ENCODE measurements at regions not wholly inside any gene's neighbourhood (a gene's known extent, or its start where the extent isn't known, plus 50 kb on each side); places are given as distances from the start of the nearest gene placed in this dataset.

DNA sequence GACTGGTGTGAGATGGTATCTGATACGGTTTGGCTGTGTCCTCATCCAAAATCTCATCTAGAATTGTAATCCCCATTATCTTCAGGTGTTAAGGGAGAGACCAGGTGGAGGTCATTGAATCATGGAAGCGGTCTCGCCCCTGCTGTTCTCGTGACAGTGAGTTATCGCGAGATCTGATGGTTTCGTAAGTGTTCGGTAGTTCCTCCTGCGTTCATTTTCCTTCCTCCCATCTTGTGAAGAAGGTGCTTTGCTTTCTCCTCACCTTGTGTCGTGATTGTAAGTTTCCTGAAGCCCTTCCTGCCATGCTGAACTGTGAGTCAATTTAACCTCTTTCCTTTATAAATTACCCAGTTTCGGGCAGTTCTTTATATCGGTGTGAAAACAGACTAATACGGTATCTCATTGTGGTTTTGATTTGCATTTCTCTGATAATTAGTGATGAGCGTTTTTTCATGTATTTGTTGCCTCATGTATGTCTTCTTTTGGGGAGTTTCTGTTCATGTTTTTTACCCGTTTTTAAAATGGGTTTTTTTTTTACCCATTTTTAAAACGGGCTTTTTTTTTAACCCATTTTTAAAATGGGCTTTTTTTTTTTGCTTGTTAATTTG lies 102.8 kb upstream of the SLC10A2 start:
- Histone ChIP-seq H3K36me3 (ENCODE audit: insufficient read depth, low read length) (no peaks in the 10 kb centered on the region), H3K9ac (ENCODE audit: low read depth, low read length) (no peak overlapping the region), H3K27me3 (ENCODE audit: control insufficient read depth, insufficient read depth, low read length) (no peaks in the 10 kb centered on the region), H3K9me3 (replicated peaks; ENCODE audit: low read length) (no peaks in the 10 kb centered on the region), H3K4me1 (ENCODE audit: control insufficient read depth, insufficient read depth, low read length) (no peaks in the 10 kb centered on the region), H3K4me3 (ENCODE audit: low read length) (no peak overlapping the region), H3K4me2 (ENCODE audit: low read length) (no peak overlapping the region)

DNA sequence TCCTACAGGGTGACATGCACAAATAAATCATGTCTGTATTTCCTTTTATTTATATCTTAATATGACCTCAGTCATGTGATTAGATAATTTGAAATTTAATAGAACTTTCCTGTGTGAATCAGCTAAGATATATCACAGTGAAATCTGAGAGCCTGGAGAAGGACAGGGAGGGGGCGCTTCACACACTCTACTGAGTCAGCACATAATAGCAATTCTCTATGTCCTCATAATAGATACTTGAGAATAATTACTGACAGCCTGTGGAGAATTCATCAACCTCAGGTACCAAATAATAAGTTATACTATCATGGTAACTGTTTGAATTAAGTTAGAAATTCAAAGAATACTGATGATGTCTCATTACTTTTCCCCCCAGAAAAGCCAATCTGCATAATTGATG lies 98.0 kb upstream of the SLC10A2 start:
- no peaks in the 10 kb centered on the region for H3K9me3 ChIP-seq (replicated peaks; ENCODE audit: low read length)
- no peaks in the 10 kb centered on the region for H3K27me3 ChIP-seq (ENCODE audit: control insufficient read depth, insufficient read depth, low read length)
- no peaks in the 10 kb centered on the region for H3K36me3 ChIP-seq (ENCODE audit: insufficient read depth, low read length)
- H3K9ac ChIP-seq (ENCODE audit: low read depth, low read length), result no peak overlapping the region
- no peaks in the 10 kb centered on the region for H3K4me1 ChIP-seq (ENCODE audit: control insufficient read depth, insufficient read depth, low read length)
- H3K4me2 ChIP-seq (ENCODE audit: low read length), result no peak overlapping the region
- no peak overlapping the region for H3K4me3 ChIP-seq (ENCODE audit: low read length)

DNA sequence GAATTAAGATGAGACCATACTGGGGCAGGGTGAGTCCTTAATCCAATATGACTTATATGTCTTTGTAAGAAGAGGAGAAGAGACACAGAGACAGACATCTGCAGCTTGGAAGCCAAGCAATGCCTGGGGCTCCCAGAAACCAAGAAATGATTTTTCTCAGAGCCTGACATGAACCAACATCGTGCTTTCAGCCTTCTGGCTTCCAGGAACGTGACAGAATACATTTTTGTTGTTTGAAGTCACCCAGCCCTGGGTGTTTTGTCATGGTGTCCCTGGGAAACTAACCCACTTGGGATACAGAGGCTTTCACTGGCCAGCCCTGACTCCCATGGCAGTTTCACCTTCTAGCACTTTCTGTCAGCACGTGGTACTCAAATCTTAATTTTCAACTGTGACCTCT lies 95.3 kb upstream of the SLC10A2 start:
- Histone ChIP-seq H3K36me3 (ENCODE audit: insufficient read depth, low read length) (no peaks in the 10 kb centered on the region), H3K4me1 (ENCODE audit: control insufficient read depth, insufficient read depth, low read length) (no peaks in the 10 kb centered on the region), H3K9ac (ENCODE audit: low read depth, low read length) (no peak overlapping the region), H3K9me3 (replicated peaks; ENCODE audit: low read length) (no peaks in the 10 kb centered on the region), H3K4me3 (ENCODE audit: low read length) (no peak overlapping the region), H3K4me2 (ENCODE audit: low read length) (no peak overlapping the region), H3K27me3 (ENCODE audit: control insufficient read depth, insufficient read depth, low read length) (no peaks in the 10 kb centered on the region)

DNA sequence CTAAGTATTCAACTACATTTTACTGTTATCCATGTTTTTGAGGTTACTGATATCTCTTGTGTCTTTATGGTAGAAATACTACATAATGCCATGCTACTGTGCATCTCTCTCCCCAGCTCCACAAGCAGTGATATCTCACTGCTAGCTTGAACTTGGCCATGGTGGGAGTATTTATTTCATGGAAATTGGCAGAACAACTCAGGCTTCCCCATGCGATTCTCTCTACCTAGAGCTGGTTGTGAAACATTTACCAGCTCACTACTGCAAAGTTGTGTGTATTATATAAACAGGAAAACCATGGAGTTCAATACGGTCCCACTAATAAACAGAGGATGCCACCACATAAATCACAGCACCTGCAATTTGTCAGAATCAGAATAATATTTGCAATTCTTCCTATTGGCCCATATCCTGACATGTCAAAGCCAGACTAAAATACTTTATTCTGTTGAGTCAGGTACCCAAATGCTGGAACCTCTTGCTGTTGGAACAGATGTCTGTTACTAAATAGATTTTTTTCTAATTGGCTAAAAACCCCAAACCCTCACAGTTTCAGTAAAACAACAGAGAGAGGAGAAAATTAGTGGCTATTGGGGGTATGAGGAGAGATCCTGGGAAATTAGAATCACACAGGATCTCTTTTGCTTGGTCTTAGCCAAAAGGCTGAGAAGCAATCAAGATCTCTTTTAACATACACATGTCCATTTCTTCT lies 91.4 kb upstream of the SLC10A2 start:
- no peaks in the 10 kb centered on the region for H3K27me3 ChIP-seq (ENCODE audit: control insufficient read depth, insufficient read depth, low read length)

DNA sequence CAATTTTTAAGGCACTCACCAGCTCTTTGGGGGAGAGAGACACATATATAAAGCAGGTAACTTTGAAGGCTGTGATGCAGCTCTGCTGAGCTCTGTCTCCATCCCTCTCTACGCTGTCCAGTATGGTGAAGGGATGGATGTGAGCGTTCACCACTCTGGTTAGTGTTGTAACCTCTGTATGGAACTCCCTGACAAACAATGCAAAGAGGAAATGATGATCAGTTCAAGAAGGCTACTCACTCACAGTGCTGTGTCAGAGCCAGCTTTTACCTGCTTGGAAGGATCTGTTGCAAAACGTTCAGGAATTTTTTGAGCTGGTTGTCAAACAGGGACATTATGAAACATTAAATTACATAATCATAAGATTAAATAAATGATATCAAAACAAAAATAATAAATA lies 90.8 kb upstream of the SLC10A2 start:
- Histone ChIP-seq H3K4me3 (ENCODE audit: low read length) (no peak overlapping the region), H3K27me3 (ENCODE audit: control insufficient read depth, insufficient read depth, low read length) (no peaks in the 10 kb centered on the region), H3K9ac (ENCODE audit: low read depth, low read length) (no peak overlapping the region), H3K4me2 (ENCODE audit: low read length) (no peak overlapping the region), H3K4me1 (ENCODE audit: control insufficient read depth, insufficient read depth, low read length) (no peaks in the 10 kb centered on the region), H3K9me3 (replicated peaks; ENCODE audit: low read length) (no peaks in the 10 kb centered on the region), H3K36me3 (ENCODE audit: insufficient read depth, low read length) (no peaks in the 10 kb centered on the region)

More for the DNA sequence above, 91.4 kb upstream of the SLC10A2 start:
- Histone ChIP-seq H3K9me3 (replicated peaks; ENCODE audit: low read length) (no peaks in the 10 kb centered on the region), H3K4me3 (ENCODE audit: low read length) (no peak overlapping the region), H3K9ac (ENCODE audit: low read depth, low read length) (no peak overlapping the region), H3K36me3 (ENCODE audit: insufficient read depth, low read length) (no peaks in the 10 kb centered on the region), H3K4me1 (ENCODE audit: control insufficient read depth, insufficient read depth, low read length) (no peaks in the 10 kb centered on the region), H3K4me2 (ENCODE audit: low read length) (no peak overlapping the region)

DNA sequence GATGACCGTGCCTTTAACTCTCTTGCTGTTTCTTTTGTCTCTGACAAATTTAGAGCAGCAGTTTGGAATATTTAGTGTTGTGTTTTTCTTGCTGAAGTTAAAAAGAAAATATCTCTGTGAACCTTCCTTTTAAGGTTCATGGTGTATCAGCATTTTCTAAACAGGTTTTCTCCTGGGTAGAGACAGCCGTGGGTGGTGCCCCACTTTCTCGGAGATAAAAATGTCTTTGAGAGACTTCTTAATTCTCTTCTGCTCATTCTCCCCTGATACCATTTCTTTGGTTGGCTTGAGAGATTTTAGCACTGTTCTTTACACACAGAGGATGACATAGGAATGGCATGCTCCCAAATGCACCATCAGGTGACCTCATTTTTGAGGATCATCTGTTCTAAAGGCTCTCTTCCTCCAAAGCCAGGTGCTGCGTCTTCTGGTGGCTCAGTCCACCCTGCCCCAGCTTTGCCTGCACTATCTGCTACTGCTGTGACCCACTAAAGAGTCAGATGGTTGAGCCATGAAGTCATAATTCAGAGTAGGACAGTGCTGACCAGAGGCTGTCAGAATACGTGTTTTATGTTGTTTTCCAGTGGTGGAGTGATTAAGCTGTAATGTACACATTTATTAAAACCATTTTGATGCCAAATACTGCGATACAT lies 90.3 kb upstream of the SLC10A2 start:
- Histone ChIP-seq H3K4me2 (ENCODE audit: low read length) (no peak overlapping the region), H3K27me3 (ENCODE audit: control insufficient read depth, insufficient read depth, low read length) (no peaks in the 10 kb centered on the region), H3K4me1 (ENCODE audit: control insufficient read depth, insufficient read depth, low read length) (no peaks in the 10 kb centered on the region), H3K4me3 (ENCODE audit: low read length) (no peak overlapping the region), H3K36me3 (ENCODE audit: insufficient read depth, low read length) (no peaks in the 10 kb centered on the region), H3K9me3 (replicated peaks; ENCODE audit: low read length) (no peaks in the 10 kb centered on the region), H3K9ac (ENCODE audit: low read depth, low read length) (no peak overlapping the region)

DNA sequence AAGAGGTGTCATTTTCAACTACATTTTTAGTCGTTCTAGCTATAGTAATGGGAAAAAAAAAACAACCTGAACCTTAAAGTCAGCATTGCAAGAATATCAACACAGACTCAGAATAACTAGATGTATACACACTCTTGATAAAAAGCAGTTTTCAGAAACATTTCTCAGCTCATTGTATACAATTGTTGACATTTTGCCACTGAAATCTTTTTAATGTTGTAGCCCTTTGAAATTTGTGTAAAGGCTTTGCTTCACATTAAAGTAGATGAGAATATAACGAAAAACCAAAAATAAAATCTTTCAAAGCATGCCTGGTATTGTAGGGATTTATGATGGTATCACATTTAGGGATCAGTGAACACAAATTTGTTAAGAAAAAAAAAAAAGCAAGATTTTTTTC lies 87.2 kb upstream of the SLC10A2 start:
- H3K4me1 ChIP-seq (ENCODE audit: control insufficient read depth, insufficient read depth, low read length), result no peaks in the 10 kb centered on the region
- H3K9me3 ChIP-seq (replicated peaks; ENCODE audit: low read length), result no peaks in the 10 kb centered on the region
- H3K9ac ChIP-seq (ENCODE audit: low read depth, low read length), result no peak overlapping the region
- no peak overlapping the region for H3K4me3 ChIP-seq (ENCODE audit: low read length)
- H3K4me2 ChIP-seq (ENCODE audit: low read length), result no peak overlapping the region
- no peaks in the 10 kb centered on the region for H3K36me3 ChIP-seq (ENCODE audit: insufficient read depth, low read length)
- no peaks in the 10 kb centered on the region for H3K27me3 ChIP-seq (ENCODE audit: control insufficient read depth, insufficient read depth, low read length)

DNA sequence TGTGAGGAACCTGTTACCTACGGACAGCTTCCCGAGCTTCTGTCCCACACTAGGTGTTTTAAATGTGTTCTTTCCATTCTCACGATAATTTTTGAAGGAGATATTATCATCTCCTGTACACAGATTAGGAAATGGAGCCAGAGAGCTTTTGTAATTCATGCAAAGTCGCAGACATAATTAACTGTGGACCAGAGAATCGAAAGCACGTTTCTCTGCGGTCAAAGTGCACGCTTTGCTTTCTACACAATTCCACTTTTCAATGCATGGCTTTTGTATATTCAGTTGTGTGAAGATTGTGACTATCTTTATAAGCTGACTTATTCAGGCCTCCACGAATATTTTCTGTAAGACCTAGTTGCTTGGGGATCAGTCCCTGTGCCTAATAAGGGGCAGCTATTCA lies 81.7 kb upstream of the SLC10A2 start:
- H3K9ac ChIP-seq (ENCODE audit: low read depth, low read length), result no peak overlapping the region
- H3K36me3 ChIP-seq (ENCODE audit: insufficient read depth, low read length), result no peaks in the 10 kb centered on the region
- H3K4me3 ChIP-seq (ENCODE audit: low read length), result no peak overlapping the region
- no peaks in the 10 kb centered on the region for H3K27me3 ChIP-seq (ENCODE audit: control insufficient read depth, insufficient read depth, low read length)
- no peaks in the 10 kb centered on the region for H3K4me1 ChIP-seq (ENCODE audit: control insufficient read depth, insufficient read depth, low read length)
- no peak overlapping the region for H3K4me2 ChIP-seq (ENCODE audit: low read length)
- no peaks in the 10 kb centered on the region for H3K9me3 ChIP-seq (replicated peaks; ENCODE audit: low read length)

DNA sequence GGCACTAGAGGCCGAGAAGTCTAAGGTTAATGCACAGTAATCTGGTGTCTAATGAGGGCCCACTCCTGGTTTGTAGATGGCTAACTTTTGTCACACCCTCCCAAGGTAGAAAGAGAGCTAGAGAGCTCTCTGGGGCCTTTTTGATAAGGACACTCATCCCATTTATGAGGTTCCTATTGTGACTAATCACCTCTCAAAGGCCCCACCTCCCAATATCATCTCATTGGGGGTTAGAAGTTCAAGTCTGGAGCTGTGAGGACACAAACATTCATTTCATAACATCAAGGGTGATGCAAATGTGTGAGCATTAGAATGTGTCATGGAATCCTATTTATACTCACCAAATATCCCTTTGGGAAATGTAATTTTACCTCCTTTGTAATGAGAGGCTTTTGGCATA lies 79.2 kb upstream of the SLC10A2 start:
- H3K9ac ChIP-seq (ENCODE audit: low read depth, low read length), result no peak overlapping the region
- no peak overlapping the region for H3K4me3 ChIP-seq (ENCODE audit: low read length)
- H3K4me2 ChIP-seq (ENCODE audit: low read length), result no peak overlapping the region
- H3K36me3 ChIP-seq (ENCODE audit: insufficient read depth, low read length), result no peaks in the 10 kb centered on the region
- H3K4me1 ChIP-seq (ENCODE audit: control insufficient read depth, insufficient read depth, low read length), result no peaks in the 10 kb centered on the region
- no peaks in the 10 kb centered on the region for H3K9me3 ChIP-seq (replicated peaks; ENCODE audit: low read length)
- no peaks in the 10 kb centered on the region for H3K27me3 ChIP-seq (ENCODE audit: control insufficient read depth, insufficient read depth, low read length)

DNA sequence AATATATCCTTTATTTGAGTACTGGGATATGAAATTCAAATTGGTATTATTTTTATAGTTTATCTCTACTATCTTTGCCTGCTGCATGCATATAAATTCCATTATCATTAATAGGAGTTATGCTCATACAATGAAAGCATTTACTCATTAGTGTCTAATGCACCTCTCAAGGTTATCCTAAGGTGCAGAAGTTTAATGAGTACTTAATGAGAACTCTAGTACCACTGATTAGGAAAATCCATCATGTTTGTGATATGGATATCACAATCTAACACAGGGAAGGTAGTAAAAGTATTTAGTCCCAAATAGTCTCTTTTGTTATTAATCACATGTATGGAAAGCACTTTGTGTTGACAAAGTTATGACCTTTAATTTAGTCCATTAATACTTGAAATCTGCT lies 77.2 kb upstream of the SLC10A2 start:
- H3K9ac ChIP-seq (ENCODE audit: low read depth, low read length), result no peak overlapping the region
- no peaks in the 10 kb centered on the region for H3K36me3 ChIP-seq (ENCODE audit: insufficient read depth, low read length)
- no peaks in the 10 kb centered on the region for H3K4me1 ChIP-seq (ENCODE audit: control insufficient read depth, insufficient read depth, low read length)
- no peaks in the 10 kb centered on the region for H3K27me3 ChIP-seq (ENCODE audit: control insufficient read depth, insufficient read depth, low read length)
- H3K9me3 ChIP-seq (replicated peaks; ENCODE audit: low read length), result no peaks in the 10 kb centered on the region
- no peak overlapping the region for H3K4me3 ChIP-seq (ENCODE audit: low read length)
- H3K4me2 ChIP-seq (ENCODE audit: low read length), result no peak overlapping the region

DNA sequence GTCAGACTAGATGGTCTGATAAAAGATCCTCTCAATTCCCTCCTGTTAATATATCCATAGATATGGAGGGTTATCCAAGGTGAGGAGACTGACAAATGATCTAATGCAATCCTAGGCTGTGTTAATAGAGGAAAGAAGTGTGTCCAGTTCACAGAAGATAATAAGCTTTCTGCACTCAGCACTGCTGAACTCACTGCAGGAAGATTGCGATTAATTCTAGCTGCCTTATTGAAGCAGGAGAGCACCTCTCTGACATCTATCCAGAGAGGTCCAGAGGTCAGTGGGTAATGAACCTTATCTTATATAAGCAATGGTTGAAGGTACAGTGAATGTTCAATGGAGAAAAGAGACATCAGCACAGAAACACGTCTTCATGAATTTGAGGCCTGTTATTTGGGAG lies 75.9 kb upstream of the SLC10A2 start:
- no peaks in the 10 kb centered on the region for H3K36me3 ChIP-seq (ENCODE audit: insufficient read depth, low read length)
- no peak overlapping the region for H3K4me2 ChIP-seq (ENCODE audit: low read length)
- no peak overlapping the region for H3K4me3 ChIP-seq (ENCODE audit: low read length)
- H3K27me3 ChIP-seq (ENCODE audit: control insufficient read depth, insufficient read depth, low read length), result no peaks in the 10 kb centered on the region
- H3K4me1 ChIP-seq (ENCODE audit: control insufficient read depth, insufficient read depth, low read length), result no peaks in the 10 kb centered on the region
- no peaks in the 10 kb centered on the region for H3K9me3 ChIP-seq (replicated peaks; ENCODE audit: low read length)
- no peak overlapping the region for H3K9ac ChIP-seq (ENCODE audit: low read depth, low read length)

Measured in skeletal muscle satellite cell (primary cell).